ENCODE measurements at regions not wholly inside any gene's neighbourhood (a gene's known extent, or its start where the extent isn't known, plus 50 kb on each side); places are given as distances from the start of the nearest gene placed in this dataset.

- H3K4me3 Mint-ChIP-seq, result no peak overlapping the region
- Histone ChIP-seq H3K27ac (ENCODE audit: low read length) (no peak overlapping the region), H3K27me3 (ENCODE audit: control insufficient read depth, insufficient read depth, low read length) (no peaks in the 10 kb centered on the region), H3K4me3 (ENCODE audit: low read length) (no peak overlapping the region), H3K4me1 (ENCODE audit: control insufficient read depth, insufficient read depth, low read length) (no peaks in the 10 kb centered on the region), H3K9me3 (ENCODE audit: control insufficient read depth, insufficient read depth, low read length) (no peaks in the 10 kb centered on the region), H3K36me3 (ENCODE audit: control insufficient read depth, insufficient read depth, low read length) (no peaks in the 10 kb centered on the region)
- H3K9me3 Mint-ChIP-seq, result no peaks in the 10 kb centered on the region
- DNase-seq (no peak), ATAC-seq (no peak)
- intact Hi-C loops (cut with micrococcal nuclease), result no loop called here
- H3K27ac Mint-ChIP-seq, result no peak overlapping the region
- no peak for TF ChIP-seq CTCF (IDR thresholded peaks at IDR 0.05)
- peaks cover 2% of the 10 kb centered on the region in 2 donors for H3K27me3 Mint-ChIP-seq (ENCODE audit: low read depth in 2 of 2)
- H3K4me1 Mint-ChIP-seq, result no peaks in the 10 kb centered on the region
- H3K36me3 Mint-ChIP-seq, result no peaks in the 10 kb centered on the region
Observed at GRCh38 chr5:142473038-142473437, 148.2 kb upstream of the SPRY4 start.

- H3K27ac Mint-ChIP-seq, result no peak overlapping the region
- H3K4me3 Mint-ChIP-seq, result no peak overlapping the region
- Histone ChIP-seq H3K27ac (ENCODE audit: low read length) (no peak overlapping the region), H3K4me3 (ENCODE audit: low read length) (no peak overlapping the region), H3K9me3 (ENCODE audit: control insufficient read depth, insufficient read depth, low read length) (no peaks in the 10 kb centered on the region), H3K27me3 (ENCODE audit: control insufficient read depth, insufficient read depth, low read length) (no peaks in the 10 kb centered on the region), H3K36me3 (ENCODE audit: control insufficient read depth, insufficient read depth, low read length) (no peaks in the 10 kb centered on the region), H3K4me1 (ENCODE audit: control insufficient read depth, insufficient read depth, low read length) (no peaks in the 10 kb centered on the region)
- TF ChIP-seq CTCF (IDR thresholded peaks at IDR 0.05), result no peak
- 90% methylated on average over 6 of the region's 7 CpGs for WGBS (ENCODE audit: insufficient coverage)
- no peaks in the 10 kb centered on the region for H3K9me3 Mint-ChIP-seq
- DNase-seq (no peak), ATAC-seq (peak; percentile 63 to 75 (median 69))
- no peaks in the 10 kb centered on the region for H3K27me3 Mint-ChIP-seq (ENCODE audit: low read depth in 2 of 2)
- no peaks in the 10 kb centered on the region for H3K4me1 Mint-ChIP-seq
- no peaks in the 10 kb centered on the region for H3K36me3 Mint-ChIP-seq
- intact Hi-C loops (cut with micrococcal nuclease), result no loop called here
Observed at GRCh38 chr5:142472306-142472951, 147.6 kb upstream of the SPRY4 start.

- WGBS (ENCODE audit: insufficient coverage), result 87% methylated on average over 7 of the region's 7 CpGs
- H3K27ac ChIP-seq (ENCODE audit: low read length), result no peak overlapping the region
- intact Hi-C loops (cut with micrococcal nuclease), result no loop called here
- Mint-ChIP-seq H3K4me1 (no peaks in the 10 kb centered on the region), H3K27ac (no peak overlapping the region), H3K27me3 (ENCODE audit: low read depth in 2 of 2) (peaks cover 0 to 3% of the 10 kb centered on the region in 2 donors), H3K36me3 (no peaks in the 10 kb centered on the region), H3K4me3 (no peak overlapping the region), H3K9me3 (no peaks in the 10 kb centered on the region)
- no peaks in the 10 kb centered on the region for H3K4me1 ChIP-seq (ENCODE audit: control insufficient read depth, insufficient read depth, low read length)
- no peaks in the 10 kb centered on the region for H3K9me3 ChIP-seq (ENCODE audit: control insufficient read depth, insufficient read depth, low read length)
- no peak for TF ChIP-seq CTCF (IDR thresholded peaks at IDR 0.05)
- no peaks in the 10 kb centered on the region for H3K36me3 ChIP-seq (ENCODE audit: control insufficient read depth, insufficient read depth, low read length)
- H3K27me3 ChIP-seq (ENCODE audit: control insufficient read depth, insufficient read depth, low read length), result no peaks in the 10 kb centered on the region
- no peak for ATAC-seq
- DNase-seq, result no peak
- H3K4me3 ChIP-seq (ENCODE audit: low read length), result no peak overlapping the region
Observed at GRCh38 chr5:142466195-142466971, 141.6 kb upstream of the SPRY4 start.

All from natural killer cell (primary cell).